ENCODE measurements at regions not wholly inside any gene's neighbourhood (a gene's known extent, or its start where the extent isn't known, plus 50 kb on each side); places are given as distances from the start of the nearest gene placed in this dataset.

DNA sequence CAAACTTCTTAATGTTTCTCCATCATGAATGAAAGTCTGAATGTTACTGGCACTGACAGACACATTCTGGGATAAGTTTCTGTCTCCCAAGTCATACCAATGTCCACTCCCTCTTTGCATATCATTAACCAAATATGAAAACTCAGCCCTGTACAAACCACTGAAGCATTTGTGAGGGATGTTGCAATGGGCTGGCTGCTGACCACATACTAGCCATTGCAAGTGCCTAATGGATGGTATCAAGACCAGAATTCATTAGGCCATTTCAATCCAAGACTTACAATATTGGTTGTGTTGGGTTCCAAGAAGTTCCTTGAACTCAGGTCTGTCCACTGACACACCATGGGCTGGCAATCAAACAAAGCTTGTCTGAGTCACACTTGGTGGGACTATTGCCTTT lies 73.8 kb downstream of the CBLN2 start:
- POLR2A ChIA-PET = no interaction called here
- TF ChIP-seq, protein P1, sequence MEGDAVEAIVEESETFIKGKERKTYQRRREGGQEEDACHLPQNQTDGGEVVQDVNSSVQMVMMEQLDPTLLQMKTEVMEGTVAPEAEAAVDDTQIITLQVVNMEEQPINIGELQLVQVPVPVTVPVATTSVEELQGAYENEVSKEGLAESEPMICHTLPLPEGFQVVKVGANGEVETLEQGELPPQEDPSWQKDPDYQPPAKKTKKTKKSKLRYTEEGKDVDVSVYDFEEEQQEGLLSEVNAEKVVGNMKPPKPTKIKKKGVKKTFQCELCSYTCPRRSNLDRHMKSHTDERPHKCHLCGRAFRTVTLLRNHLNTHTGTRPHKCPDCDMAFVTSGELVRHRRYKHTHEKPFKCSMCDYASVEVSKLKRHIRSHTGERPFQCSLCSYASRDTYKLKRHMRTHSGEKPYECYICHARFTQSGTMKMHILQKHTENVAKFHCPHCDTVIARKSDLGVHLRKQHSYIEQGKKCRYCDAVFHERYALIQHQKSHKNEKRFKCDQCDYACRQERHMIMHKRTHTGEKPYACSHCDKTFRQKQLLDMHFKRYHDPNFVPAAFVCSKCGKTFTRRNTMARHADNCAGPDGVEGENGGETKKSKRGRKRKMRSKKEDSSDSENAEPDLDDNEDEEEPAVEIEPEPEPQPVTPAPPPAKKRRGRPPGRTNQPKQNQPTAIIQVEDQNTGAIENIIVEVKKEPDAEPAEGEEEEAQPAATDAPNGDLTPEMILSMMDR (IDR thresholded peaks at IDR 0.05; ENCODE audit: control extremely low read depth, extremely low read depth, low read depth, missing control alignments) = no peak
- CTCF ChIA-PET = no interaction called here
- no peak for DNase-seq (ENCODE audit: extremely low spot score)

GRCh38 chr18:72468021-72468710 lies 76.0 kb downstream of the CBLN2 start:
- CTCF ChIA-PET = interaction anchor here (0.7 to 1.2 kb wide), 2 partner anchors 8 to 62 kb away, joined by 3 read pairs; no protein-coding TSS in a partner anchor
- DNase-seq (ENCODE audit: extremely low spot score) = no peak
- TF ChIP-seq, protein P1 (IDR thresholded peaks at IDR 0.05; ENCODE audit: control extremely low read depth, extremely low read depth, low read depth, missing control alignments) = no peak
- POLR2A ChIA-PET = no interaction called here

DNA sequence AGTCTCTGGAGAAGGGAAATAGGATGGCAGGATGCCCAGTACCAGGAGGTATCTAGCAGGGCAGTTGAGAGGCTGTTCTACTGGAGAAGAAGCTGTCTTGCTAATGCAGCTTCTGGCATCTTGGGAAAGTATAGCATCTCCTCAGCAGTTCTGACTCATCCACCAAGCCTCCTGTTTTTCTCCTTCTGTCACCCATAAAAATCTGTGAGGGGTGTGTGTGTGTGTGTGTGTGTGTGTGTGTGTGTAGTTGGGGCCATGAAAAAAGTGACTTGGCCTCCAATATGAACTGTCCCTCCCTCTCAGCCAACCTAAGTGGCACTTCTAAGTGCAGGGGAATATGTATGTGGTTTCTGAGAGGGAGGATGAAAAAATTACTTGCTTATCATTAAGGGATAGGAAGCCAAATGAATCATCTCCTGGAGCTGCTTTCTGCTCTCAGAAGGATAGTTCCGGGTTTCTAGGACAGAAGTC lies 83.9 kb downstream of the CBLN2 start:
- POLR2A ChIA-PET = no interaction called here

GRCh38 chr18:72458271-72458670 lies 85.9 kb downstream of the CBLN2 start:
- TF ChIP-seq, protein P1 (IDR thresholded peaks at IDR 0.05; ENCODE audit: control extremely low read depth, extremely low read depth, low read depth, missing control alignments) = no peak
- ChIA-PET POLR2A (no interaction called here), CTCF (no interaction called here)
- no peak for DNase-seq (ENCODE audit: extremely low spot score)

More for the DNA sequence above, 83.9 kb downstream of the CBLN2 start:
- CTCF ChIA-PET = no interaction called here
- DNase-seq (ENCODE audit: extremely low spot score) = no peak
- TF ChIP-seq, protein P1 (IDR thresholded peaks at IDR 0.05; ENCODE audit: control extremely low read depth, extremely low read depth, low read depth, missing control alignments) = no peak

DNA sequence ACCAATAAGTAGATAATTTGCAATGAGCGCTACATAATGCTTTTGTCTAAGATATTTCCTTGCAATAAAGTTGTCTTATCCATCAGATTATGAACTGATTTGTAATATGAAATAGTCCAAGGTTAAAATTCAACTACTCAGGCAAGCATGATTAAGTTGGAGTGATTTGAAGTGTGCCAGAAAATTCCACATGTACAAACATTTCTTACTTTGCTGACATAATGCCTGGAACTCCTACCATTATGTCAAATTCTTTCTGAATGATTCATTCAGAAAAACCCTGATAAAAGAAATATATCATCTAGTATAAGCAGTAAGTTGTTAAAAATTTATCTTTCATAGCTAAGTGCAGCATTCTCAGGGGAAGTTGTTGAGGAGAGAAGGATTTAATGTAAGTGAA lies 87.3 kb downstream of the CBLN2 start:
- no peak for DNase-seq (ENCODE audit: extremely low spot score)
- TF ChIP-seq, protein P1 (IDR thresholded peaks at IDR 0.05; ENCODE audit: control extremely low read depth, extremely low read depth, low read depth, missing control alignments) = no peak
- ChIA-PET CTCF (no interaction called here), POLR2A (no interaction called here)

DNA sequence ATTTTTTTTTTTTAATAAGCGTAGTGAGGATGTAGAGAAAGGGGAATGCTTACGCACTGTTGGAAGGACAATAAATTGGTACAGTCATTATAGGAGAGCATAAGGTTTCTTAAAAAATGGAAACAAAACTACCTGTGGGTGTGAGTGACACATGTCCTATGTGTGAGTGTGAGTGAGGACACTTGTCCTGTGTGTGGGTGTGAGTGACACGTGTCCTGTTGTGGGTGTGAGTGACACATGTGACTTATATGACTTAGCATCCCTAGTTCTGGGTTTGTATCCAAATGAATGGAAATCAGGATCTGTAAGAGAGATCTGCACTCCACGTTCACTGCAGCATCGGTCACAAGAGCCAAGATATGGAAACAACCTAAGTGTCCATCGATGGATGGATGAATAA lies 91.8 kb downstream of the CBLN2 start:
- TF ChIP-seq, protein P1 (IDR thresholded peaks at IDR 0.05; ENCODE audit: control extremely low read depth, extremely low read depth, low read depth, missing control alignments) = no peak
- DNase-seq (ENCODE audit: extremely low spot score) = no peak
- ChIA-PET POLR2A (no interaction called here), CTCF (no interaction called here)

All from GM10248 (cell line).